ENCODE measurements at regions not wholly inside any gene's neighbourhood (a gene's known extent, or its start where the extent isn't known, plus 50 kb on each side); places are given as distances from the start of the nearest gene placed in this dataset.

DNA sequence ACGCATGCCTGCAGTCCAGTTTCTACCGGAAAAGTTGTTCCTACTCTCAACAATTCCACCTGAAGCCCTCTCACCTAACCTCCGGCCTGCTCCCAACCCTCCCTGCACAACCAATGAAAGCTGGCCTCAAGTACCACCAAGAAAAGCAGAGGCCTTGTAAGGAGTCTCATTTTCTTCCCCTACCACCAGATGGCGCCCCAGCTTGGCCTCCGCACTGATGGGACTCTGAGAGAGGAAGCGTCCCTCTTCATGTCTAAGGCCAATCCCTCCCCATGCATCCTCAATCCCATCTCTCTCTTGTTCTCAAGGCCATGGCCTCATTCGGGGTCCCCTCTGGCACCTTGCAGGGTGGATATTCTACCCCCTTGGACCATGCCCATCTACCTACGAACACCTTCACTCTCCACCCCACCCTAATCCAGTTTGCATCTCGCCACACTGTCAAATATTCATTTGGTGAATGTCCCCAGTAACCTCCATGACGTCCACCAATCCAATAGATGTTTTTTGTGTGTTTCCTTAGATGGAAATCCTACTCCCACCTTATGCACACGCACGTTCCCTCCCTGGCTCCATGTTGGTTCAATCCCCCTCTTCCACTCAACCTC is 412.8 kb downstream of the ZNF536 start:
- DNase-seq (ENCODE audit: low read depth) = peak; percentile 69

DNA sequence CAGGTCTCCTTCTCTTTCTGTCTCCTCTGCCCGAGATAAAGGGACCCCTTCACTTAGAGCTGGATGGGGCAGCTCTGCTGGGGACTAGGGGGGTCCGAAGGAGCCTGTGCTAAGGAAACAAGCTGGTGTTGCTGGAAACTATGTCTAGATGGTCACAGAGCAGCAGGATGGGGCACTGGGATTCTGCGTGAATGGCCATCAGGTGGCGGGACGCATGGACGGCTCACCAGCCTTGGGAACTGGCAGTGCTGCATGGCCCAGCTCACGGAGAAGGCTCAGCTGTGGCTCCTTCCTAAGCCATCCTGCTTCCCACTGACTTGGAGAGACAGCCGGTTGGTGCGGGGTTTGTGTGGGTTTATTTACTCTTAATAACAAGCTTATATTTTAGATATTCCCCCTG is 411.8 kb downstream of the ZNF536 start:
- no peak for DNase-seq (ENCODE audit: low read depth)

GRCh38 chr19:30783212-30783611 is 411.0 kb downstream of the ZNF536 start:
- no peak for DNase-seq (ENCODE audit: low read depth)

DNA sequence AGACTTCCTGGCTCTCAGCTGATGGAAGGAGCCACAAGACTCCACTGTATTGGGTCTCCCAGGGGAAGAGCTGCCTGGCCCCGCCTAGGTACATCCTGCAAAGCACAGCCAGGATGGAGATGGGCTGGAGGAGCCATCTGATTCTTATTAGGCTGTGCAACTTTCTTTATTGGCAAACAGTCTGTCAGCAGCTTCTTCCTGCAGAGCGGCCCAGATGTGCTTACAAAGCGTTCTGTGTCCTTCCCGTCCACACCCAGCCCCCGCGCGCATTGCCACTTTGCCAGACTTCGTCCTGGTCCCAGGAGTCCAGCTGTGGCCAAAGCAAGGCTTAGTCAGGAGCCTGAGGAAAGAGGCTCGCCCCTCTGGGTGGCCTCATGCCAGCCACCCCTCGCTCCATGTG is 409.3 kb downstream of the ZNF536 start:
- no peak for DNase-seq (ENCODE audit: low read depth)

DNA sequence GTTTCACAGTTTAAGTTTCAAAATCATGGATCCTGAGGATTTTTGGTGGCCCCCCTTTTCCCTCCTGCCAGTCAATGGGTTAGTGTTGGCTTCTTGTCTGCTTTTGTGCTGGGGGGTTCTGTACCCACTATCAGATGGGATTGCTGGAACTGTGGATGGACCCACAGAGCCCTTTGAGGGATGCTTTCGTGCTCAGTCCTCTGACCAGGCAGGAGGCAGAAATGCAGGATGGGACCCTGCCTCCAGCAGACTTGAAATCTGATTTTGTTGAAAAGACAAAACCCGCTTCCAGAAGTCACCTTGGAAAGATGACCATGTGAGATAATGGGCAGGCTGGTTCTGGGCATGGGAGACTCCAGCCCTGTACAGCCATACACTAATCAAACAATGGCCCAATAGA is 408.9 kb downstream of the ZNF536 start:
- no peak for DNase-seq (ENCODE audit: low read depth)

GRCh38 chr19:30780456-30780855 is 408.3 kb downstream of the ZNF536 start:
- DNase-seq (ENCODE audit: low read depth) = no peak

- DNase-seq (ENCODE audit: low read depth) = no peak
Measured at GRCh38 chr19:30780032-30780431, 407.8 kb downstream of the ZNF536 start.

DNA sequence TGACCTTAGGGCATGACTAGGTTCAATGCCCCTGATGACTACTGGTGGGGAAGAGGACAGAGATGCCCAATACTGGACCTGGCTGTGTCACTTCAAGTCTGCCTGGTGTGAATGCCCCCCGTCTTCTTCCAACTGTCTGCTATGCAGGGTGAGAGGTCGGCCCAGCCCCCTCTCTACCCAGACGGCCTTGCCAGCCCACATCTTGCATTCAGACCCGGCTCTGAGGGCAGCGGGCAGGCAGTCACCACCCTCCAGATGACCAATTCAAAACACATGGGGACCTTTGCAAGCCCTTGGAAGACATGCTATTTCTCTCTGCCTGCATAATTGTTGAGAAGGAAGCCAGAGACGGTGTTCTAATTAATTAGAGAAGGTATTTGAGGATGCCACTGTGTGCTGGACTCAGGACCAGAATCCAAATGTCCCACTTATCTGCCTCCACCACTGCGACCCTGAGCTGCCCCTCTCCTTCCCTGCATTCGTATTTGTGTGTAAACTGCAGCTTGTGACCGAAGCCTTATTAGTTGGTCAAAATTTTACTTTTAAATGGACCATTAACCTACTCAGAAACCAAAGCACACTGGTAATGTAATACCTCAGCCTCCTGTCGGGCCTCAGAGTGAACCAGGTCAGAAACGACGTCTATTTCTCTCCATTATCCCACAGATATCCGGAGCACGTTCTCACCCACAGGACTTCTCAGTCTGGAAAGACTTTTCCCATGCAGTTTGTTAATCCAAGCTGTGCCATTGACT is 407.0 kb downstream of the ZNF536 start:
- DNase-seq (ENCODE audit: low read depth) = no peak

DNA sequence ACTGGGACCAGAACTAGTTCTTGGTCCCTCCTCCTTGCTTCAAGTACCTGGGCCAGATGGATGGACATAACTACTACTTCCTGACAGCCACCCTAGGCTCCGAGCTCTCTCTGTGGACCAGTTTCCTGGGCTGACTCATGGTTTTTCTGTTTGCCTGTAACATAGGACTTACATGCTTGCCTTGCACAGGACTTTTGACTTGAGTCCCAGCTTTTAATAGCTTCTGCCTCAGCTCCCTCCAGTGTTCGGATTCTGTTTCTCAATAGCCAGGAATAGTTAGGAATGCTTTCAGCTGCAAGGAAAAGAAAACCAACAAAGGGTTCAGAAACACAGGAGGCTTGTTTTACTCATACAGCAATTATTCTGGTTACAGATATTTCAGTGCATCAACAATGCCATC is 405.9 kb downstream of the ZNF536 start:
- DNase-seq (ENCODE audit: low read depth) = no peak

- no peak for DNase-seq (ENCODE audit: low read depth)
Measured at GRCh38 chr19:30775956-30776355, 403.8 kb downstream of the ZNF536 start.

- no peak for DNase-seq (ENCODE audit: low read depth)
Measured at GRCh38 chr19:30774252-30774766, 402.1 kb downstream of the ZNF536 start.

DNA sequence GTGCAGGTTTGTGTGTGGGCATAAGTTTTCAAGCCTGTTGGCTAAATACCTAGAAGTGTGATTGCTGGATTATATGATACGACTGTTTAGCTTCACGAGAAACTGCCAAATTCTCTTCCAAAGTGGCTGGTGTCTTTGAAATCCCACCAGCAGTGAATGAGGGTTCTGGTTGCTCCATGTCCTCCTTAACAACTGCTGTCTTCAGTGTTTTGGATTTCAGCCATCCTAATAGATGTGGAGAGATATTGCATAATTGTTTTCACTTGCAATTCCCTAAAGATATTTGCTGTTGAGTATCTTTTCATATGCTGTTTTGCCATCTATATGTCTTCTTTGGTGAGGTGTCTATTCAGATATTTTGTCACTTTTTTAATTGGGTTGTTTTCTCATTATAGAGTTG is 390.5 kb downstream of the ZNF536 start:
- no peak for DNase-seq (ENCODE audit: low read depth)

DNA sequence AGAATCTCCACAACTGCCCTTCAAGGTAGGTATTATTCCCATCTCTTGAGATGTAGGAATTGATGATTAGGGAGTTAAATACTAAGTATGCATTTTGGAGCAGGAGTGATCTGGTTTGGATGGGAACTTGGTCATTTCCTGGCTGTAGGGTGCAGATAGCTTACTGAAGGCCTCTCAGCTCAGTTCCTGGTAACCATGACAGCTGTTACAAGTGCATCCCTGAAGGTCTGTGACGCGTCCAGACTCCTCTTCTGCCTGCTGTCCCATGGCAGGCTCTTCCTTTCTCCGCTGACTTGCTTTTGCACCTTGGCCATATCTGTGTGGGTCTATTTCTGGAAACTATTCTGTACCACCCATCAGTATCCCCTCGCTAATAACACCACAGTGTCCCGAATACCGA is 387.8 kb downstream of the ZNF536 start:
- DNase-seq (ENCODE audit: low read depth) = no peak

- DNase-seq (ENCODE audit: low read depth) = no peak
Measured at GRCh38 chr19:30757837-30758617, 385.8 kb downstream of the ZNF536 start.

DNA sequence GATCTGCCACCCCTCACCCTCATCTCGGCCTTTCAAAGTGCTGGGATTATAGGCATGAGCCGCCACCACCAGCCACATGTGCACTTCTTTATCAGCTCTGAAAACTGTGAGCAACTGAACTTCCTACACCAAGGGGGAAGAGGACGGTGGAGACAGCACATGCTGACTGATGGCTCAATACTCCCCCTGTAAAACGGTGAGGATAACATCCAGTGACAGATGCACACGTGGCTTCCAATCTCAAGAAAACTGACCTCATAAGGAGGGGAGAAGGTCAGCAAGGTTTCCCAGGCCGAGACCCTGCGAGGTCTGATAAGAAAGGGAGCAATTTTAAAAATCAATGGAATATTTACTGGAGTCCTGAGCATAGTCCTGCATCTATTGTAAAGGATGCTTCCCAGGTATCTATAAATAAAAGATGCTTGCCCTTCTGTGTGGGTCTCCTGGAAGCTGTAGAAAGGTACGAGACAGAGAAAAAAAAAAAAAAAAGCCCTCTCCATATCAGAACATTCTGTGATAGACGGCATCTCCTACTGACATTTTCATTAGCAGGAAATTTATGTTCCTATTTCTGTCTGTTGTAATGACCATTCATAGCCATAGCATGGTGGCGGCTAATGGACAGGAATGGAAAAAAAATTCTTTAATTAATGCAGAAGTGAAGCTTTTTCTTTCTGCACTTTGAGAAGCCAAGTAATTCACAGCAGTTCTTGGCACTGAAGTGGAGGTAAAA is 385.1 kb downstream of the ZNF536 start:
- DNase-seq (ENCODE audit: low read depth) = no peak

DNA sequence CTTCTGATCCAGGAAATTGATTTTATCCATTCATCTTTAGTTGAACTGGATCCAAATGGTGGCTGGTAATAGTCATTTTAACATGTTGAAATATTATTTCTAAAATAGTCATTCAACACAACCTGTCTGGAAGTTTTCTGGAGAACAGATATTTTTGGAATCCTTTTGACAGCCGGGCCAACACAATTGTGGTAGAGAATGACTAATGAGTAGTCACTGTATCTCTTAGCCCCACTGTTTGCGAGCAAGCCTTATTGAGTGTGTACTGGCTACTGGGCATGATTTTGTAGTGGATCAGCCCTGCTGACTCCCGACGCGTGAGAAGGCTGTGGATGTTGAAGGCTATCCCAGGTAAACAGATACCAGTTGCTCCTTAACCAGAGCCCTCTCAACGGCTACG is 383.4 kb downstream of the ZNF536 start:
- DNase-seq (ENCODE audit: low read depth) = no peak

DNA sequence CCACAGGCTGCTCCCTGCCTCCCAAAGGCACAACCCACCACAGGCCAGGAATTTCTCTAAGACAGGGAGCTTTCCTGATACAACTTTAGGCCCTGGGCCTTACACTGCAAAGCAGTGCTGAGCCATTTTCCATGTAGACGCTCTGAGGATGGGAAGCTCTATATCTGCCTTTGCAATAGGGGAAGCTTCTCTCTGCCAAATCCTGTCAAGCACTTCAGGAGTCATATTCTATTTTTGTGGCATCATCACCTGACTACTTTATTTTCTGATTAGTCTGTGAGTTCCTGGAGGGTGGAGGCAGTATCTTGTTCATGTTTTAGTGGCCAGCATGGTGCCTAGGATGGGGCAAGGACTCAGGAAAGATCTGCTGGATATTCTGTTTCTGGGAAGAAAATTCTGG is 382.0 kb downstream of the ZNF536 start:
- DNase-seq (ENCODE audit: low read depth) = no peak

DNA sequence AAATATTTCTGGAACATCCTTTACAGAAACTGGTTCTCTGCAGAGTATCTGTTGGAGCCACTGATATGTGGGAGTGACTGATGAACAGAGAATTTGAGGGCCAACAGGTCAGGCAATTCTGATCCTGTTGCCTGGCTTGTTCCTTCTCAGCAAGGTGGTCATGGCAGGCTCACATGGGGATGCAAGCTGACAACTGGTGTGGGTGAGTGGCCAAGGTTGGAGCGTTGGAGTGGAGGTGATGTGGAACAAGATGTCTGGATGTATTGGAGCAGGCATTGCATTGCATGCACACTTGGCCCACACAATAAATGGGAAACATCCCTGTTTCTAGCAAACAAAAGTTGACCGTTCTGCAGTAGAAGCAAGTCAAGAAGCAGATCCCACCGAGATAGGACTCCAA is 380.7 kb downstream of the ZNF536 start:
- no peak for DNase-seq (ENCODE audit: low read depth)

GRCh38 chr19:30752201-30752600 is 380.0 kb downstream of the ZNF536 start:
- no peak for DNase-seq (ENCODE audit: low read depth)

DNA sequence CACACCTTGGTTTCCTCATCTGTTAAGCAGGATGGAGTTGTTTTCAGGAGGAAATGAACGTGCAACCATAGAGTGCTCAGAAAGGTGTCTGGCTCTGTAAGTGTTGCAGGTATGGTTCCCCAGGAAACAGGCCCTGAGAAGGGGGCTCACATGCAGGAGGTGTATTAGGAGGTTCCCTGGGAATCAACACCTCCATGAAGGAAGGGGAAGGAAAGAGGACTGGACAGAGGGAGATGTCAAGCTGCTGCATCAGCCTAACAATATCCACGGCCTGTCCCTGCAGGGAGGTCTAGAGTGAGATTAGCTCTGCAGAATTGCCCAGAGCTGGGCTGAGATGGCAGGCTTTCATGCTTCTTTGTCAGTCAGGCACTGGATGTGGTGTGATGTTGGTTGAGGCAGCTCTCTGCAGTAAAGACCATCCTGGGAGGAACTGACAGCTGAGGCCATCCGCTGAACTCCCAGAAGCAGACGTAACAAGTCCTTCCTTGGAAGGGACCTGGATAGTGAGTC is 373.3 kb downstream of the ZNF536 start:
- no peak for DNase-seq (ENCODE audit: low read depth)

DNA sequence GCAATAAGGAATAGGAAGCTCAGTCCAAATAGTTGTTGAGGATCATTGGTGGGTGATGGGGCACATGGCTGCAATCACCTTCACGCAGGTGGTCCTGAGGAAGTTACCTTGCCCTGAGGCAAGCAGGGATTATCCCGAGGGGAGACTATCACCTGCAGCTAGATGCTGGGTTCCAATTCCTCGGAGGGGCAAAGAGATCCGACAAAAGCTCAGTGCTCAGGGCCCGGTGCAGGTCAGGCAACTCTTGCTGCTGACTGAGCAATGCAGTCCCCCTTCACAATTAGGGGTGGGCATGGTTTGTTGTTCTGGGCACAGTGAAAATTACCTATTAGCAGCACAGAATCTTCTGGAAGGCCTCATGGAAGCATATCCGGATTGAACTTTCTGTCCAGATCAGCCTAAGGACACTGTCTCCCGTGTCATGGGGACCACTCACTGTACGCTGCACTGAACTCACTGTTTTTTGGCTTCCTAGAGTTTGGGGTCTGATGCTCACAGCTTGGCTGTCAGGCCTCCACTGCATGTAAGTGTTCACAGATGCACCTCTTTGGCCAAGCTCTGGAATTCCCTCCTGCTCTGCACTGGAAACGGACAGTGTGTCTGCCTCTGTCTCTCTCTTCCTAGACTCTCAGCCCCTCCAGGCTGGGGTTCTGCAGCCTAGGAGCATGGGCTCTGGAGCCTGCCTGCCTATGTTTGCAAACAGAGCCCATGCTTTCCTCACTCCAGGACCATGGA is 372.7 kb downstream of the ZNF536 start:
- no peak for DNase-seq (ENCODE audit: low read depth)
